OCI-LY1 (cell line): ENCODE measurements at regions not wholly inside any gene's neighbourhood (a gene's known extent, or its start where the extent isn't known, plus 50 kb on each side); places are given as distances from the start of the nearest gene placed in this dataset.

ENCODE experiments used
- H2AFZ ChIP-seq: fragments of 200-600 bp; sonication (generic), shearing (Covaris generic); 2 replicates; pipeline ENCODE4 v1.6.0; 2014; ENCODE audit warnings: antibody characterized with exemption, mild to moderate bottlenecking, low read length
- H3F3A ChIP-seq: fragments of 200-600 bp; sonication (generic), shearing (Covaris generic); 2 replicates; pipeline ENCODE4 v1.6.0; 2014; ENCODE audit warnings: mild to moderate bottlenecking, antibody characterized with exemption, low read length, moderate library complexity; ENCODE audit not compliant: insufficient read depth
- H3K27ac ChIP-seq: fragments of 200-600 bp; sonication (generic); 2 replicates; pipeline ENCODE4 v1.5.1; 2014; ENCODE audit warnings: low read length, mixed run types, mild to moderate bottlenecking, low read depth; ENCODE audit not compliant: poor library complexity, severe bottlenecking
- H3K27me3 ChIP-seq: fragments of 200-600 bp; sonication (generic); 2 replicates; pipeline ENCODE4 v1.6.0; 2014; ENCODE audit warnings: antibody characterized with exemption, mild to moderate bottlenecking, low read length, moderate library complexity; ENCODE audit not compliant: insufficient read depth
- H3K36me3 ChIP-seq: fragments of 200-600 bp; sonication (generic); 2 replicates; pipeline ENCODE4 v1.6.1; 2014; ENCODE audit warnings: mild to moderate bottlenecking, antibody characterized with exemption, low read length, moderate library complexity, mixed read lengths; ENCODE audit not compliant: insufficient read depth
- H3K4me1 ChIP-seq: fragments of 200-600 bp; sonication (generic); 2 replicates; pipeline ENCODE4 v1.5.1; 2014; ENCODE audit warnings: mild to moderate bottlenecking, low read length, moderate library complexity; ENCODE audit not compliant: insufficient read depth, severe bottlenecking
- H3K4me2 ChIP-seq: fragments of 200-600 bp; sonication (generic), shearing (Covaris generic); 2 replicates; pipeline ENCODE4 v1.6.1; 2014; ENCODE audit warnings: low read length
- H3K4me3 ChIP-seq: fragments of 200-600 bp; sonication (generic); 2 replicates; pipeline ENCODE4 v1.5.1; 2014; ENCODE audit warnings: low read length, low read depth, mild to moderate bottlenecking, mixed read lengths; ENCODE audit not compliant: poor library complexity, severe bottlenecking
- H3K79me2 ChIP-seq: fragments of 200-600 bp; shearing (Covaris generic); 2 replicates; pipeline ENCODE4 v1.6.1; 2016; ENCODE audit warnings: mixed run types, low read length, mixed read lengths; ENCODE audit not compliant: insufficient read depth
- H3K9ac ChIP-seq: fragments of 200-600 bp; sonication (generic), shearing (Covaris generic); 2 replicates; pipeline ENCODE4 v1.6.1; 2014; ENCODE audit warnings: mild to moderate bottlenecking, low read length, mixed read lengths
- H3K9me2 ChIP-seq: fragments of 200-600 bp; sonication (generic), shearing (Covaris generic); 2 replicates; pipeline ENCODE4 v1.6.1; 2014; ENCODE audit warnings: low read depth, mild to moderate bottlenecking, low read length, mixed read lengths
- H3K9me3 ChIP-seq: fragments of 200-600 bp; shearing (Covaris generic); 2 replicates; pipeline ENCODE4 v1.6.1; 2014; ENCODE audit warnings: low read length, mixed read lengths
- H4K20me1 ChIP-seq: fragments of 200-600 bp; sonication (generic), shearing (Covaris generic); 2 replicates; pipeline ENCODE4 v1.6.0; 2016; ENCODE audit warnings: mild to moderate bottlenecking, low read length; ENCODE audit not compliant: insufficient read depth
- EZH2 ChIP-seq: fragments of 200-600 bp; sonication (generic), shearing (Covaris generic); IDR thresholded peaks from 2 replicates; pipeline ENCODE4 v1.8.0; 2017; ENCODE audit warnings: borderline replicate concordance, mixed run types, mild to moderate bottlenecking, antibody characterized with exemption, low read length, moderate library complexity, mixed read lengths
- TF ChIP-seq, protein P1 (sequence below): fragments of 200-600 bp; sonication (generic), shearing (Covaris generic); IDR thresholded peaks from 2 replicates; pipeline ENCODE4 v1.5.1; 2017; ENCODE audit warnings: mild to moderate bottlenecking, antibody characterized with exemption, low read length, moderate library complexity, mixed read lengths

GRCh38 chr20:52914870-52915269 is 57.3 kb upstream of the TSHZ2 start:
- Histone ChIP-seq H3F3A (no peaks in the 10 kb centered on the region), H3K27ac (no peak overlapping the region), H3K9ac (no peak overlapping the region), H3K27me3 (no peaks in the 10 kb centered on the region; the same call in 1 of the 2 replicates), H3K4me3 (no peak overlapping the region), H3K9me2 (no peaks in the 10 kb centered on the region), H3K4me2 (no peak overlapping the region), H3K9me3 (no peaks in the 10 kb centered on the region; the same call in 1 of the 2 replicates), H3K36me3 (no peaks in the 10 kb centered on the region), H2AFZ (no peak overlapping the region), H4K20me1 (no peaks in the 10 kb centered on the region), H3K4me1 (no peaks in the 10 kb centered on the region), H3K79me2 (no peaks in the 10 kb centered on the region)
- TF ChIP-seq, protein P1, sequence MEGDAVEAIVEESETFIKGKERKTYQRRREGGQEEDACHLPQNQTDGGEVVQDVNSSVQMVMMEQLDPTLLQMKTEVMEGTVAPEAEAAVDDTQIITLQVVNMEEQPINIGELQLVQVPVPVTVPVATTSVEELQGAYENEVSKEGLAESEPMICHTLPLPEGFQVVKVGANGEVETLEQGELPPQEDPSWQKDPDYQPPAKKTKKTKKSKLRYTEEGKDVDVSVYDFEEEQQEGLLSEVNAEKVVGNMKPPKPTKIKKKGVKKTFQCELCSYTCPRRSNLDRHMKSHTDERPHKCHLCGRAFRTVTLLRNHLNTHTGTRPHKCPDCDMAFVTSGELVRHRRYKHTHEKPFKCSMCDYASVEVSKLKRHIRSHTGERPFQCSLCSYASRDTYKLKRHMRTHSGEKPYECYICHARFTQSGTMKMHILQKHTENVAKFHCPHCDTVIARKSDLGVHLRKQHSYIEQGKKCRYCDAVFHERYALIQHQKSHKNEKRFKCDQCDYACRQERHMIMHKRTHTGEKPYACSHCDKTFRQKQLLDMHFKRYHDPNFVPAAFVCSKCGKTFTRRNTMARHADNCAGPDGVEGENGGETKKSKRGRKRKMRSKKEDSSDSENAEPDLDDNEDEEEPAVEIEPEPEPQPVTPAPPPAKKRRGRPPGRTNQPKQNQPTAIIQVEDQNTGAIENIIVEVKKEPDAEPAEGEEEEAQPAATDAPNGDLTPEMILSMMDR: no peak
- no peak for TF ChIP-seq EZH2

DNA sequence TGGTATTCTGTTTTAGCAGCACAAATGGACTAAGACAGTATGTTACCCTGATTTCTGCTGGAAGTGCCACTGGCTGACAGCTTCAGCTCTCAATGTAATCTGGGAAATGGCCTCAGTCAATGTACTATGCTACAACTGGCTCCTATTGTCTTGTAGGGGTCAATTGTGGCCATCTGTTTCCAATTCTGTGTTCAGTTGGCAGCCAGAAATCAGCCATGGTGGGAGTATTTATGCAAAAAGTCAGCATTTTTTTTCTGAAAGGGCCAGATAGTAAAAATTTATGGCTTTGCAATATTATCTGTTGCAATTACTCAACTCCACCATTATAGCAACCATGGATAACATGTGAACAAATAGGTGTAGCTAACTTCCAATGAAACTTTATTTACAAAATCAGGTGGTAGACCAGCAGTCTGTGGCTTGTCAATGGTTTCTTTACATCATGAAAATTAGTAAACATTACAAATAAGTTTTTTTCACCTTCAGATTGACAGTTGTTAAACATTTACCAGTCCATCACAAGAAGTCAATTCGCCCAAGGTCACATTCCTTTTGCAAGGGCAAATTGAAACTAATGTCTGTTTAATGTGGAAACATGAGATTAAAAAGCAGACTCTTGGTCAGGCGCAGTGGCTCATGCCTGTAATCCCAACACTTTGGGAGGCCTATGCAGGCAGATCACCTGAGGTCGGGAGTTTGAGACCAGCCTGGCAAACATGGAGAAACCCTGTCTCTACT is 58.3 kb upstream of the TSHZ2 start:
- Histone ChIP-seq H3K4me2 (no peak overlapping the region), H3K4me3 (no peak overlapping the region), H3K27me3 (no peaks in the 10 kb centered on the region; the same call in 1 of the 2 replicates), H3K27ac (no peak overlapping the region), H3F3A (no peaks in the 10 kb centered on the region), H3K9me2 (no peaks in the 10 kb centered on the region), H3K9me3 (no peaks in the 10 kb centered on the region; the same call in 1 of the 2 replicates), H3K79me2 (no peaks in the 10 kb centered on the region), H3K9ac (no peak overlapping the region), H3K36me3 (no peaks in the 10 kb centered on the region), H4K20me1 (no peaks in the 10 kb centered on the region), H2AFZ (no peak overlapping the region), H3K4me1 (no peaks in the 10 kb centered on the region)
- no peak for TF ChIP-seq EZH2
- TF ChIP-seq, protein P1: no peak

GRCh38 chr20:52905241-52905994 is 66.7 kb upstream of the TSHZ2 start:
- Histone ChIP-seq H3K36me3 (no peaks in the 10 kb centered on the region), H3K4me3 (no peak overlapping the region), H4K20me1 (no peaks in the 10 kb centered on the region), H3K4me2 (no peak overlapping the region), H3K9ac (no peak overlapping the region), H3K9me2 (no peaks in the 10 kb centered on the region), H3F3A (no peaks in the 10 kb centered on the region), H3K9me3 (no peaks in the 10 kb centered on the region), H3K27me3 (0 out of 2 replicates have a peak, but pooled peaks cover 4% of the 10 kb centered on the region), H3K79me2 (no peaks in the 10 kb centered on the region), H3K4me1 (no peaks in the 10 kb centered on the region), H3K27ac (no peak overlapping the region), H2AFZ (no peak overlapping the region)
- TF ChIP-seq, protein P1: no peak
- TF ChIP-seq EZH2: no peak
